Testis (tissue), 2 donors: ENCODE measurements at regions not wholly inside any gene's neighbourhood (a gene's known extent, or its start where the extent isn't known, plus 50 kb on each side); places are given as distances from the start of the nearest gene placed in this dataset.

ENCODE experiments used
- CTCF ChIP-seq, 3 experiments: fragments of 450-650 bp in 2 of 3; fragments of 200-600 bp in 1 of 3; sonication (generic) in 1 of 3; IDR thresholded peaks; one replicate each; pipeline ENCODE4 v1.5.1; 2016 to 2019; ENCODE audit warnings: antibody characterized with exemption in 3 of 3, mild to moderate bottlenecking in 2 of 3, moderate library complexity in 1 of 3
- POLR2A ChIP-seq: fragments of 450-650 bp; IDR thresholded peaks from one replicate; pipeline ENCODE4 v1.6.1; 2017; ENCODE audit warnings: antibody characterized with exemption, mild to moderate bottlenecking, moderate library complexity

GRCh38 chr3:95277613-95278012, 1214.8 kb downstream of the NSUN3 start:
- TF ChIP-seq CTCF (IDR thresholded peaks at IDR 0.05) (no peak), POLR2A (no peak)
